ENCODE measurements at regions not wholly inside any gene's neighbourhood (a gene's known extent, or its start where the extent isn't known, plus 50 kb on each side); places are given as distances from the start of the nearest gene placed in this dataset.

DNA sequence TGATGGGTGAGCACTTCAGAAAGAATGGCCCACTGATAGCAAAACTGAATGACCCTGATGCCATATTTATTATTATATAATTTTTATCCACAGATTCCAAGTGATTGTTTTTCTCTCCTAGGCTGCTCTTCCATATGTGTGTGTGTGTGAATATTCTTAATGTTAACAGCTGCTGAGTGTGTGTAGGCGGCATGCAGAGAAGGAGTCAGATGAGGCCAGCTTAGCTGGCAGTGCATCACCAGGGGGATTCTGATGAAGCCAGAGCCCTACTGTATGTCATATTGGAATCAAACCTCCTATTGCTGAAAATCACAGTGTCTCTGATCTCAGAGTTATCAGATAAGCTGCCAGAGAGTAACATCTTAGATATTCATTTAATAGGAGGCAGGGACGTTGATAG lies 177.1 kb downstream of the DMAC1 start:
- Histone ChIP-seq H3K27me3 (ENCODE audit: insufficient read depth, low read depth, severe bottlenecking) (no peaks in the 10 kb centered on the region), H3K36me3 (no peaks in the 10 kb centered on the region), H3K27ac (no peak overlapping the region), H3K4me3 (ENCODE audit: low read depth, low read length) (no peak overlapping the region), H3K9me3 (ENCODE audit: severe bottlenecking) (no peaks in the 10 kb centered on the region)
- TF ChIP-seq, protein P1, sequence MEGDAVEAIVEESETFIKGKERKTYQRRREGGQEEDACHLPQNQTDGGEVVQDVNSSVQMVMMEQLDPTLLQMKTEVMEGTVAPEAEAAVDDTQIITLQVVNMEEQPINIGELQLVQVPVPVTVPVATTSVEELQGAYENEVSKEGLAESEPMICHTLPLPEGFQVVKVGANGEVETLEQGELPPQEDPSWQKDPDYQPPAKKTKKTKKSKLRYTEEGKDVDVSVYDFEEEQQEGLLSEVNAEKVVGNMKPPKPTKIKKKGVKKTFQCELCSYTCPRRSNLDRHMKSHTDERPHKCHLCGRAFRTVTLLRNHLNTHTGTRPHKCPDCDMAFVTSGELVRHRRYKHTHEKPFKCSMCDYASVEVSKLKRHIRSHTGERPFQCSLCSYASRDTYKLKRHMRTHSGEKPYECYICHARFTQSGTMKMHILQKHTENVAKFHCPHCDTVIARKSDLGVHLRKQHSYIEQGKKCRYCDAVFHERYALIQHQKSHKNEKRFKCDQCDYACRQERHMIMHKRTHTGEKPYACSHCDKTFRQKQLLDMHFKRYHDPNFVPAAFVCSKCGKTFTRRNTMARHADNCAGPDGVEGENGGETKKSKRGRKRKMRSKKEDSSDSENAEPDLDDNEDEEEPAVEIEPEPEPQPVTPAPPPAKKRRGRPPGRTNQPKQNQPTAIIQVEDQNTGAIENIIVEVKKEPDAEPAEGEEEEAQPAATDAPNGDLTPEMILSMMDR (IDR thresholded peaks at IDR 0.05; ENCODE audit: low read depth, low read length) = no peak
- no peak for DNase-seq

DNA sequence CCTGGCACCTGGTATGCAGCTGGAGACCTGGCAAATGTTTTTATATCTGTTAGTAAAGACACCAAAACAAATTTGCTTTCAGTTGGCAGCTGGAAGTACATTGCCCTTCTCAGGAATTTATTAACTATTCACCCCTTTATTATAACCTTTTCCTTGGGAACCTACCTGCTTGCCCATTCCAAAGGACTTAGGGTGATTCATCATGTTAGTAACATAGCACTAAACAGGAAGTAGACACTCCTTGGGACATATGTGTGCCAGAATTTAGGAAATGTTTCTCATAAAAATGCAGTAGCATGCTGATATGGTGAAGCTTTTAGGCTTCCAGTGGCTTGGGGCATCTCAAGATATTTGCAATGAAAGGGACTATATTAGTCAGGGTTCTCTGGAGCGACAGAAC lies 184.2 kb downstream of the DMAC1 start:
- Histone ChIP-seq H3K9me3 (ENCODE audit: severe bottlenecking) (no peaks in the 10 kb centered on the region), H3K4me3 (ENCODE audit: low read depth, low read length) (no peak overlapping the region), H3K27me3 (ENCODE audit: insufficient read depth, low read depth, severe bottlenecking) (no peaks in the 10 kb centered on the region), H3K27ac (no peak overlapping the region), H3K36me3 (no peaks in the 10 kb centered on the region)
- DNase-seq = no peak
- TF ChIP-seq, protein P1 (IDR thresholded peaks at IDR 0.05; ENCODE audit: low read depth, low read length) = no peak

DNA sequence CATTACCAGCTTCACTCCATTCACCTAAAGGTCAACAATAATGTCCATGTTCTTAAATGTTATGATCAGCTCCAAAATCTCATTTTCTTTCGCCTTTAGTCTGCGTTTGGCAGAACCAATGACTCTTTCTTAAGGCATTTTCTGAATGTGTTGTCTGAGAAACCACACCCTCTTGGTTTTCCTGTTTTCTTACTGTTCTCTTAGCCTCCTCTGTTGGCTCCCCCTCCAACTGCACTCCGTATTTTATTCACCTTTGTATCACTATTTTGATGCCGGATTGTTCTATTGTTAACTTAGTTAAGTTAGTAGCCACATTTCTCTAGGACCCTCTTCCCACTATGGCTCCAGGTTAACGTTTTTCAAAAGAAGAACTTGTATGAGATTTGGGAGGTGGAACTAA lies 185.6 kb downstream of the DMAC1 start:
- H3K36me3 ChIP-seq = no peaks in the 10 kb centered on the region
- H3K4me3 ChIP-seq (ENCODE audit: low read depth, low read length) = no peak overlapping the region
- H3K9me3 ChIP-seq (ENCODE audit: severe bottlenecking) = no peaks in the 10 kb centered on the region
- no peaks in the 10 kb centered on the region for H3K27me3 ChIP-seq (ENCODE audit: insufficient read depth, low read depth, severe bottlenecking)
- no peak overlapping the region for H3K27ac ChIP-seq
- TF ChIP-seq, protein P1 (IDR thresholded peaks at IDR 0.05; ENCODE audit: low read depth, low read length) = no peak
- DNase-seq = no peak

DNA sequence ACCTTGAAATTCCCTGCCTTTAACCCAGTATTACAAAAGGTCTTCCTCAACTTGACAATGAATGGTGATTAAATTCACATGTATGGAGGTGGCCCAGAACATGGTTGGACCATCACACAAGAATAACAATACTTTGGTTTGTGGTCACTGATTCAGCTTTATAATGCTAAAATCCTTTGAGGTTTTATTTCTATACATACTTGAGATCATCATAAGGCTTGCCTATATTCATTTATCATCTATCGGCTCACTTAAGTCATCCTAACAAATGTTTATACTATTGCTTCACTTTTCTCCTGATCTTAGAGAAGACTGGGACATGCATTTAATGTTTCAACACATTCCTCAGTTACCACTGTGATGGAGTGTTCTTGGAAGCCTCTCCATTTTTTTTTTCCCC lies 191.3 kb downstream of the DMAC1 start:
- Histone ChIP-seq H3K4me3 (ENCODE audit: low read depth, low read length) (no peak overlapping the region), H3K27ac (no peak overlapping the region), H3K36me3 (no peaks in the 10 kb centered on the region), H3K27me3 (ENCODE audit: insufficient read depth, low read depth, severe bottlenecking) (no peaks in the 10 kb centered on the region), H3K9me3 (ENCODE audit: severe bottlenecking) (no peaks in the 10 kb centered on the region)
- TF ChIP-seq, protein P1 (IDR thresholded peaks at IDR 0.05; ENCODE audit: low read depth, low read length) = no peak
- no peak for DNase-seq

DNA sequence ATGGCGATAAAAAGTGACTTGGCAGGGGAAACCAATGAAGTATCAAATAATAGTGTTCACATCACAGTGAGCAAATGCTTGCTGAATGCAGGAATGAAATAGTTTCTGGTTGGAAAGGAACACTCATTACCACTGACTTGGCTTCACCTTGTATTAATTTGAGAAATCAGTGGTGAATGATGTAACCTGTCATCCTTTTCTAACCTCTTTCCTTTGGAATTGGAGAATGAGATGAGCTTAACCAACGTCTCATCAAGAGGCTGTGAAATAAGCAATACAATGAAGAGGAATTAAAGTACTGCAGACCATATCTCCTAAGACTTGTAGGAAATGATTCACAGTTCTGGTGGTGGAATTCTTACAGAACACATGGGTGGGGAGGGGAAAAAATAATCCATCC lies 192.2 kb downstream of the DMAC1 start:
- no peaks in the 10 kb centered on the region for H3K36me3 ChIP-seq
- DNase-seq = no peak
- TF ChIP-seq, protein P1 (IDR thresholded peaks at IDR 0.05; ENCODE audit: low read depth, low read length) = no peak
- H3K27me3 ChIP-seq (ENCODE audit: insufficient read depth, low read depth, severe bottlenecking) = no peaks in the 10 kb centered on the region
- no peak overlapping the region for H3K4me3 ChIP-seq (ENCODE audit: low read depth, low read length)
- H3K27ac ChIP-seq = no peak overlapping the region
- H3K9me3 ChIP-seq (ENCODE audit: severe bottlenecking) = no peaks in the 10 kb centered on the region

DNA sequence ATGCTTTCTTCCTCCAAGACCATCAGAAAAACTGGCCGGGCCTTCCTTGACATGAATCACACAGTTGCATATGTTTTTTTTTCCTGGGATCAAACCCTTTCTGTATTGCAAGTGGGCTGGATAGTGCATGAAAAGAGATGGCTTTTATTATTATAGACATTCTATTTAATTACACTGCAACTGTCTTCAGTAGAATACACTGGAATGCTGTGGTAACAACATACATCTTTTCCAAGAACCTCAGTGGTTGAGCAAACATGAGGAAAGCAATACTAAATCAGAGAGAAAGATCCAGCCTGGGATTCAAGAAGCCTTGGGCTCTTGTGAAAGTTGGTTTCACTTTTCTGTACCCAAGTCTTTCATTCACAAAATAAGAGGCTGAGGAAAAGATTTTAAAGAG lies 193.0 kb downstream of the DMAC1 start:
- no peak for DNase-seq
- no peak overlapping the region for H3K27ac ChIP-seq
- H3K27me3 ChIP-seq (ENCODE audit: insufficient read depth, low read depth, severe bottlenecking) = no peaks in the 10 kb centered on the region
- no peaks in the 10 kb centered on the region for H3K36me3 ChIP-seq
- no peaks in the 10 kb centered on the region for H3K9me3 ChIP-seq (ENCODE audit: severe bottlenecking)
- TF ChIP-seq, protein P1 (IDR thresholded peaks at IDR 0.05; ENCODE audit: low read depth, low read length) = no peak
- H3K4me3 ChIP-seq (ENCODE audit: low read depth, low read length) = no peak overlapping the region

Data from WERI-Rb-1 (cell line).